ENCODE measurements at regions not wholly inside any gene's neighbourhood (a gene's known extent, or its start where the extent isn't known, plus 50 kb on each side); places are given as distances from the start of the nearest gene placed in this dataset.

DNA sequence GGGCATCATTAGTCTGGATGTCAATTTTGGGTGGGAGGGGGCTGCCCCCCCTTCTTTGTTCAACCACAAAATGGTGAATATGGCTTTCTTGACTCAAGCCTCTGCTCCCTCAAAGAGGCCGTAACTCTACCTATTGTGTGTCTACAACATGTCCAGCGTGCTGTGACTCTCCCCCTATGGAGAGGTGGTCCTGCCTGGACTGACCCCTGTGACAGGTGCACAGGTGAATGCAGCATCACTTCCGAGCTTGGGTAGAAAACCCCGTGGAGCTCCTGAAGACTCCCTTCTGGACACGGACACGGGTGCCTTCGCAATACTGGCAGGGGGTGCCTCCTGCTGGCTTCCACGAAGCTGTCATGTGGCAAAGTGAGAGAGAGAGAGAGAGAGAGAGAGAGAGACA is 397.8 kb downstream of the GALR1 start:
- Histone ChIP-seq H3K27ac (ENCODE audit: low read depth in 1 of 2, low read length in 1 of 2) (no peak overlapping the region), H3K4me3 (ENCODE audit: low read length in 2 of 2) (no peak overlapping the region), H3K4me1 (ENCODE audit: control insufficient read depth in 2 of 2, insufficient read depth in 2 of 2, low read length in 2 of 2) (no peaks in the 10 kb centered on the region), H3K9me3 (ENCODE audit: control insufficient read depth in 2 of 2, insufficient read depth in 1 of 2, low read length in 1 of 2) (no peaks in the 10 kb centered on the region), H3K36me3 (ENCODE audit: control insufficient read depth in 2 of 2, insufficient read depth in 2 of 2, low read length in 1 of 2) (no peaks in the 10 kb centered on the region), H3K27me3 (ENCODE audit: control insufficient read depth in 2 of 2, insufficient read depth in 1 of 2, low read length in 1 of 2) (peaks cover 0 to 5% of the 10 kb centered on the region in 2 donors)
- WGBS = 82% methylated on average over 8 of the region's 8 CpGs
- DNase-seq (ENCODE audit: low read depth in 6 of 9, low spot score in 9 of 9) = no peak

DNA sequence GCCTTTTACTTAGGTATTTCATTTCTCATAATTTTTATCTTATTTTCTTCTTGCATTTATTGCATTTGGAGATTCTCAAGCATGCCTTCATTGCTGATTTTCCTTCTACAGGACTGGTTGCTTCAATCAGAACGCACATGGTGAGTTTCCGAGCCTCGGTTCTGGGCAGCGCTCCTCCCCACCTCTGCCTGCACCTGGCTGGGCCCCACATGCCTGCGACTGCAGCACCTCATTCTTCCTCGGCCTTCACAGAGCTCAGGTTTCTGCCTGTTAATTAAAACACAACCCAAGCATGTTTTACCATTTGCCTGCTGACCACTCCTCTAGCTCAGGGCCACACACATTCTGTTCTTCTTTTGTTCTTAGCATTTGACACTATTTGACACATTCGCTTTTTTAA is 398.8 kb downstream of the GALR1 start:
- H3K9me3 ChIP-seq (ENCODE audit: control insufficient read depth in 2 of 2, insufficient read depth in 1 of 2, low read length in 1 of 2) = no peaks in the 10 kb centered on the region
- H3K36me3 ChIP-seq (ENCODE audit: control insufficient read depth in 2 of 2, insufficient read depth in 2 of 2, low read length in 1 of 2) = no peaks in the 10 kb centered on the region
- DNase-seq (ENCODE audit: low read depth in 6 of 9, low spot score in 9 of 9) = no peak
- 81% methylated on average over 7 of the region's 7 CpGs for WGBS
- no peak overlapping the region for H3K4me3 ChIP-seq (ENCODE audit: low read length in 2 of 2)
- H3K4me1 ChIP-seq (ENCODE audit: control insufficient read depth in 2 of 2, insufficient read depth in 2 of 2, low read length in 2 of 2) = no peaks in the 10 kb centered on the region
- H3K27ac ChIP-seq (ENCODE audit: low read depth in 1 of 2, low read length in 1 of 2) = no peak overlapping the region
- peaks cover 0 to 5% of the 10 kb centered on the region in 2 donors for H3K27me3 ChIP-seq (ENCODE audit: control insufficient read depth in 2 of 2, insufficient read depth in 1 of 2, low read length in 1 of 2)

DNA sequence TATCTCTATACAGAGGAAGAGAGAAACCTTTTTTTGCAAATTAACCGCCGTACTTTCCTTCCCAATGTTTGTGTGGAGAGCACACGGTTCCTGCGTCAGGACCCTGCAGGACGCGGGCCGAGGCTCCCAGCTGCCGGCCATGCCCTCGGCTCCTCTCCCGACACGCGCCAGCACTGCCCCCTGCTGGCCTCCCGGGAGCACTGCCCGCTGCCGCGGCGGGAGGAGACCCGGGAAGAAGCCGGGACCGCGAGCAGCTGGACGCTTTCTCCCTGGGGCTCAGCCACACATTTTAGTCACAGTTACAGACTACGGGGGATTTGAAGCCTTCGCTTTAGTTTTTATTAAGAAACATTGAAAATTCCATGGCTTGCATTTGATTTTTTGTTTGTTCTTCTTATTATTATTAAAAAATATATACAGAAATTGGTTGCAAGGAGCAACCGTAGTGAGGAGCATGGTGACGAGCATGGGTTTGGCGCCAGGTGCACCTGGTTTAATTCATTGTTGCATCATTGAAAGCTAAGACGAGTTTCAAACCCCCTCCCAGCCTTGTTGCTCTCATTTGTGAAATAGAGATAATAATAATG is 401.2 kb downstream of the GALR1 start:
- no peaks in the 10 kb centered on the region for H3K9me3 ChIP-seq (ENCODE audit: control insufficient read depth in 2 of 2, insufficient read depth in 1 of 2, low read length in 1 of 2)
- peak in 4 of 9 donors; percentile 4 to 33 (median 20) for DNase-seq (ENCODE audit: low read depth in 6 of 9, low spot score in 9 of 9)
- no peaks in the 10 kb centered on the region for H3K36me3 ChIP-seq (ENCODE audit: control insufficient read depth in 2 of 2, insufficient read depth in 2 of 2, low read length in 1 of 2)
- no peaks in the 10 kb centered on the region for H3K4me1 ChIP-seq (ENCODE audit: control insufficient read depth in 2 of 2, insufficient read depth in 2 of 2, low read length in 2 of 2)
- peaks cover 0 to 5% of the 10 kb centered on the region in 2 donors for H3K27me3 ChIP-seq (ENCODE audit: control insufficient read depth in 2 of 2, insufficient read depth in 1 of 2, low read length in 1 of 2)
- no peak overlapping the region for H3K4me3 ChIP-seq (ENCODE audit: low read length in 2 of 2)
- no peak overlapping the region for H3K27ac ChIP-seq (ENCODE audit: low read depth in 1 of 2, low read length in 1 of 2)
- WGBS = 12% methylated on average over 28 of the region's 28 CpGs

DNA sequence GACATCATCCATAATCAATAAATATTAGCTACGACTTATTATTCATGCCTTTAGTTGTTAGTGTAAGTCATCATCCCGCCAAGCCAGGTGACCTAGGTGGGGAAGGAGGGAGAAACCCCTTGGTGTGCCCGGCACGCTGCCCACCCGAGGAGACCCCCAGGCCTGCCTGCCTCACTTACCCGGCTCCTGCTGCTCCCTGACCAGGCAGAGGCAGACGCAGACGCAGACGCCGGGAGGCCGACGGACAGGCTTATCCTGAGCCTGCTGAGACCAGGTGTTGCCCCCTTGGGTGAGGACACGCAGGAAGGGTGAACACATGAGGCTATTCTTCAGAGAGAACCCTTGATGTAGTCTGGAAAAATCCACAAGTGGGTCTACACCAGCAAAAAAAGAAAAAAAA is 401.8 kb downstream of the GALR1 start:
- WGBS = 90% methylated on average over 13 of the region's 13 CpGs
- no peak overlapping the region for H3K4me3 ChIP-seq (ENCODE audit: low read length in 2 of 2)
- peaks cover 0 to 5% of the 10 kb centered on the region in 2 donors for H3K27me3 ChIP-seq (ENCODE audit: control insufficient read depth in 2 of 2, insufficient read depth in 1 of 2, low read length in 1 of 2)
- DNase-seq (ENCODE audit: low read depth in 6 of 9, low spot score in 9 of 9) = no peak
- H3K27ac ChIP-seq (ENCODE audit: low read depth in 1 of 2, low read length in 1 of 2) = no peak overlapping the region
- no peaks in the 10 kb centered on the region for H3K9me3 ChIP-seq (ENCODE audit: control insufficient read depth in 2 of 2, insufficient read depth in 1 of 2, low read length in 1 of 2)
- no peaks in the 10 kb centered on the region for H3K4me1 ChIP-seq (ENCODE audit: control insufficient read depth in 2 of 2, insufficient read depth in 2 of 2, low read length in 2 of 2)
- no peaks in the 10 kb centered on the region for H3K36me3 ChIP-seq (ENCODE audit: control insufficient read depth in 2 of 2, insufficient read depth in 2 of 2, low read length in 1 of 2)

DNA sequence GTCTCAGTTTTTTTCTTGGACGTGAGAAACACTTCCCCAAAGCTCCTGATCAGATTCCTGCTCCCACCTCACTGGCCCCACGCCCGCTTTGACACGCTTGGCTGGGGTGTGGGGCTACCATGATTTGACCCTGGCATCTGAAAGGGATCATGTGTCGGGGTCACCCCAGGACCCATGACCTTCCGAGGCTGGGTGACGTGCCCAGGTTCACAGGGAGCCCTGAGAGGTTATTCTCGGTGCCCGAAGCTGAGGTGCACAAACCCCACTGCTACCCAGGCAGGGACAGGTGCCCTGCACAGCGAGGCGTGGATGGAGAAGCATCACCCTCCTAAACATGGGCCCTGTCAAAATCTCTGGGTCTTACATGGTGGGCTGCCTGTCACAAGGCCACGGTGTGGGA is 404.1 kb downstream of the GALR1 start:
- H3K27ac ChIP-seq (ENCODE audit: low read depth in 1 of 2, low read length in 1 of 2) = no peak overlapping the region
- H3K4me3 ChIP-seq (ENCODE audit: low read length in 2 of 2) = no peak overlapping the region
- DNase-seq (ENCODE audit: low read depth in 6 of 9, low spot score in 9 of 9) = no peak
- no peaks in the 10 kb centered on the region for H3K4me1 ChIP-seq (ENCODE audit: control insufficient read depth in 2 of 2, insufficient read depth in 2 of 2, low read length in 2 of 2)
- H3K36me3 ChIP-seq (ENCODE audit: control insufficient read depth in 2 of 2, insufficient read depth in 2 of 2, low read length in 1 of 2) = no peaks in the 10 kb centered on the region
- peaks cover 0 to 5% of the 10 kb centered on the region in 2 donors for H3K27me3 ChIP-seq (ENCODE audit: control insufficient read depth in 2 of 2, insufficient read depth in 1 of 2, low read length in 1 of 2)
- 90% methylated on average over 12 of the region's 12 CpGs for WGBS
- no peaks in the 10 kb centered on the region for H3K9me3 ChIP-seq (ENCODE audit: control insufficient read depth in 2 of 2, insufficient read depth in 1 of 2, low read length in 1 of 2)

DNA sequence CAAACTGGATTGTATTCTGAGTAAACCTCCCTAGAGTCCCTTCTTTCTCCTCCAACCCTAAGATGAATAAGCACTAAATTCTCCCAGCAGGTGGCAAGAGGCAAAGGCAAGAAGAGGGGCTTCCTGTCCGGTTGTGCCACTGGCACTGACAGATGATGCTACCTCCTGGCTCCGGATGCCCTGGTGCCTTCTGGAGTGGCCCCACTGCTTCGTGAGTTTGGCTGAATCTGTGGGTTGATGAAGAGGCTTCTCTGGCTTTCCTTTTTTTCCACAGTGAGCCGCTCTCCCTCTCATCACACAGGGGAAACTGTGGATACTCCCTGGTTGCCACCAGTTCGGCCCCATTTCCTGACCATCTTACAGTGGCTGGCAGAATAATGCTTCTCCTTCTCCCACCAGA is 404.7 kb downstream of the GALR1 start:
- 85% methylated on average over 5 of the region's 5 CpGs for WGBS

DNA sequence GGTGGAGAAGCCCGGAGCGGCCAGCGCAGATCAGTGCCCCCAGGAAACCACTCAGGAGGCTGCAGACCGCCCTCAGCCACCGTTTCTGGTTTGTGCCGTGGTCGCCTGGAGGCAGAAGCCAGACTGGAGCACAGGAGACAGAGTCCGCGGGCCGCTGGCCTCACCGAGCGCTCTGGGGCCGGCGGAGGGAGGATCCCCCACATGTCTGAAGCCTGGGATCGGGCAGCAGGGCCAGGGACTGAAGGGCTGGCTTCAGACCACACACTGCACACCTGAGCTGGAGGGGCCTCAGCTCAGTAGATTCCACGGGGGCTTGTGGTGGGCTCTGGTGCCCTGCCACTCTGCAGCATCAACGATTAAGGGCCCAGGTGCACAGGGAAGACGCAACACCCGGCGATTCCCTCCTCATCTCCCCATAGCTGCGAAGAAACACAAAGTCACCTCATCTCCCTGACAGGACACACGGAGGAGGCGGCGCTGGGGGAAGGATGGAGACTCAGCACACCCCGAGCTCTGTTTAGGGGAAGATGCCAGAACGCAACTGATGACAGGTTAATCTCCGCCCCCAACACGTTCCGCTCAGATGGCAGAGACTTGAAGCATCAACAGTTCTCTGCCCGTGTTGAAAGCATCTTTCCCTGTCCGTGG is 408.1 kb downstream of the GALR1 start:
- WGBS = 92% methylated on average over 31 of the region's 31 CpGs
- H3K27me3 ChIP-seq (ENCODE audit: control insufficient read depth in 2 of 2, insufficient read depth in 1 of 2, low read length in 1 of 2) = no peaks in the 10 kb centered on the region
- no peak overlapping the region for H3K27ac ChIP-seq (ENCODE audit: low read depth in 1 of 2, low read length in 1 of 2)
- no peak for DNase-seq (ENCODE audit: low read depth in 6 of 9, low spot score in 9 of 9)
- H3K4me3 ChIP-seq (ENCODE audit: low read length in 2 of 2) = no peak overlapping the region
- H3K36me3 ChIP-seq (ENCODE audit: control insufficient read depth in 2 of 2, insufficient read depth in 2 of 2, low read length in 1 of 2) = no peaks in the 10 kb centered on the region
- no peaks in the 10 kb centered on the region for H3K9me3 ChIP-seq (ENCODE audit: control insufficient read depth in 2 of 2, insufficient read depth in 1 of 2, low read length in 1 of 2)
- H3K4me1 ChIP-seq (ENCODE audit: control insufficient read depth in 2 of 2, insufficient read depth in 2 of 2, low read length in 2 of 2) = no peaks in the 10 kb centered on the region

More for the DNA sequence above, 404.7 kb downstream of the GALR1 start:
- DNase-seq (ENCODE audit: low read depth in 6 of 9, low spot score in 9 of 9) = no peak
- Histone ChIP-seq H3K27me3 (ENCODE audit: control insufficient read depth in 2 of 2, insufficient read depth in 1 of 2, low read length in 1 of 2) (peaks cover 0 to 5% of the 10 kb centered on the region in 2 donors), H3K36me3 (ENCODE audit: control insufficient read depth in 2 of 2, insufficient read depth in 2 of 2, low read length in 1 of 2) (no peaks in the 10 kb centered on the region), H3K4me3 (ENCODE audit: low read length in 2 of 2) (no peak overlapping the region), H3K9me3 (ENCODE audit: control insufficient read depth in 2 of 2, insufficient read depth in 1 of 2, low read length in 1 of 2) (no peaks in the 10 kb centered on the region), H3K27ac (ENCODE audit: low read depth in 1 of 2, low read length in 1 of 2) (no peak overlapping the region), H3K4me1 (ENCODE audit: control insufficient read depth in 2 of 2, insufficient read depth in 2 of 2, low read length in 2 of 2) (no peaks in the 10 kb centered on the region)

DNA sequence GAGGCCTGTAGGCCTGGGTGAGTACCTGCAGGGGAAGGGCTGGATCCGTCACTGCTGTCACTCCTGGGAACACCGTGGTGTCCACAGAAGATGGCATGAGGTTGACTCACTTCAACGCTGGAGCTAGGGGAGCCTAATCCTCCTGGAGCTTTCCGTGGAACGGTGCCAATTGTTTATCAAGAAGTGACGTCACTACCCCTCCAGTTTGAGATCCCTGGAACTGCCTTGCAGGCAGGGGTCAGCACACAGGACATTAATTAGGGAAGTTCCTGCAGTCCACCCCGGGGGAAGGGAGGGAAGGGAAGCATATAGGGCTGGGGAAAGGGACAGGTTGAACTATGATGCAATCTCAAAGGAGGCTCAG is 408.6 kb downstream of the GALR1 start:
- no peak for DNase-seq (ENCODE audit: low read depth in 6 of 9, low spot score in 9 of 9)
- Histone ChIP-seq H3K27ac (ENCODE audit: low read depth in 1 of 2, low read length in 1 of 2) (no peak overlapping the region), H3K4me3 (ENCODE audit: low read length in 2 of 2) (no peak overlapping the region), H3K27me3 (ENCODE audit: control insufficient read depth in 2 of 2, insufficient read depth in 1 of 2, low read length in 1 of 2) (no peaks in the 10 kb centered on the region), H3K4me1 (ENCODE audit: control insufficient read depth in 2 of 2, insufficient read depth in 2 of 2, low read length in 2 of 2) (no peaks in the 10 kb centered on the region), H3K36me3 (ENCODE audit: control insufficient read depth in 2 of 2, insufficient read depth in 2 of 2, low read length in 1 of 2) (no peaks in the 10 kb centered on the region), H3K9me3 (ENCODE audit: control insufficient read depth in 2 of 2, insufficient read depth in 1 of 2, low read length in 1 of 2) (no peaks in the 10 kb centered on the region)
- 68% methylated on average over 7 of the region's 7 CpGs for WGBS

DNA sequence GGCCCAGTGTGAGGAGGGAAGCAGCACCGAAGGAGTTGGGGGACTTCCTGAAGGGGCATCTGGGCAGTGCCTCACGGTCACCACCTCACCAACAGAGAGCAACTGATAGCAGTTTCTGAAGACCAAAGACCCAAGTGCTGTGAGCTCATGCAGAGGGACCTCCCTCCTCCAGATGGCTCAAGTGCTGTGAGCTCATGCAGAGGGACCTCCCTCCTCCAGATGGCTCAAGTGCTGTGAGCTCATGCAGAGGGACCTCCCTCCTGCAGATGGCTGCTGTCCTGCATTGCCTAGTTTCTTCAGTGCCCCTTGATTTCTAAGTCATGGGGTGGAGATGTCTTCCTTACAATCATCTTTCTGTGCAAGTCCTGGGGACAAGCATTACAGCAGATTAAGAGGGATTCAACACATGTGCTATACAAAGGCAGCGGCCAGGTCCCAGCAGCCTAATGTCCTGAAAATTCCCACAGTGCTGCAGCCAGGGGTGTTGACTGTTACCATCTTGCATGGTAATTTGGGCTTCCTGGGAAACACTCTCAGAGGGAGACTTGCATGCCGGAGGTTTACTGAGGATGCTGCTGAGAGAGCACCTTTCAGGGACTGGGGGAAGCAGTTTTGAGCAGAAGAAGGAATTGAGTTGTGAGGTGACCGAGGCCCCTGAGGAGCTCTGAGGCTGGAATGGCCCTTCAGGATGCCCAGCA is 409.3 kb downstream of the GALR1 start:
- H3K9me3 ChIP-seq (ENCODE audit: control insufficient read depth in 2 of 2, insufficient read depth in 1 of 2, low read length in 1 of 2) = no peaks in the 10 kb centered on the region
- no peaks in the 10 kb centered on the region for H3K27me3 ChIP-seq (ENCODE audit: control insufficient read depth in 2 of 2, insufficient read depth in 1 of 2, low read length in 1 of 2)
- H3K4me3 ChIP-seq (ENCODE audit: low read length in 2 of 2) = no peak overlapping the region
- DNase-seq (ENCODE audit: low read depth in 6 of 9, low spot score in 9 of 9) = no peak
- 73% methylated on average over 5 of the region's 5 CpGs for WGBS
- no peak overlapping the region for H3K27ac ChIP-seq (ENCODE audit: low read depth in 1 of 2, low read length in 1 of 2)
- no peaks in the 10 kb centered on the region for H3K4me1 ChIP-seq (ENCODE audit: control insufficient read depth in 2 of 2, insufficient read depth in 2 of 2, low read length in 2 of 2)
- no peaks in the 10 kb centered on the region for H3K36me3 ChIP-seq (ENCODE audit: control insufficient read depth in 2 of 2, insufficient read depth in 2 of 2, low read length in 1 of 2)

Measured in thymus (tissue), 11 donors.